Spleen (tissue), 7 donors: ENCODE measurements at regions not wholly inside any gene's neighbourhood (a gene's known extent, or its start where the extent isn't known, plus 50 kb on each side); places are given as distances from the start of the nearest gene placed in this dataset.

Experiments
- POLR2AphosphoS5 ChIP-seq, 3 donors: sonication (generic); formaldehyde crosslinking; IDR thresholded peaks; one replicate each; pipeline ENCODE4 v1.5.1; 2017; ENCODE audit warnings: antibody characterized with exemption in 3 of 3
- TF ChIP-seq, protein P1 (sequence below), 11 experiments: fragments of 200-600 bp in 7 of 11; fragments of 450-650 bp in 4 of 11; sonication (generic) in 4 of 11; IDR thresholded peaks in 8 of 11; conservative IDR thresholded peaks in 3 of 11; 1 replicate in 7 of 11; 2 replicates in 4 of 11; pipeline versions ENCODE4 v1.4.0 to v1.8.0; 2016 to 2021; ENCODE audit warnings: antibody characterized with exemption in 11 of 11, inconsistent platforms in 4 of 11, mild to moderate bottlenecking in 1 of 11
- donor health status: DM: no; HTN: no; CAD: no; lungs with moderate emphysema.
- donor health status: DM: no; HTN: no; CAD: no.
- donor health status: DM: no; HTN: no; CAD: no.

DNA sequence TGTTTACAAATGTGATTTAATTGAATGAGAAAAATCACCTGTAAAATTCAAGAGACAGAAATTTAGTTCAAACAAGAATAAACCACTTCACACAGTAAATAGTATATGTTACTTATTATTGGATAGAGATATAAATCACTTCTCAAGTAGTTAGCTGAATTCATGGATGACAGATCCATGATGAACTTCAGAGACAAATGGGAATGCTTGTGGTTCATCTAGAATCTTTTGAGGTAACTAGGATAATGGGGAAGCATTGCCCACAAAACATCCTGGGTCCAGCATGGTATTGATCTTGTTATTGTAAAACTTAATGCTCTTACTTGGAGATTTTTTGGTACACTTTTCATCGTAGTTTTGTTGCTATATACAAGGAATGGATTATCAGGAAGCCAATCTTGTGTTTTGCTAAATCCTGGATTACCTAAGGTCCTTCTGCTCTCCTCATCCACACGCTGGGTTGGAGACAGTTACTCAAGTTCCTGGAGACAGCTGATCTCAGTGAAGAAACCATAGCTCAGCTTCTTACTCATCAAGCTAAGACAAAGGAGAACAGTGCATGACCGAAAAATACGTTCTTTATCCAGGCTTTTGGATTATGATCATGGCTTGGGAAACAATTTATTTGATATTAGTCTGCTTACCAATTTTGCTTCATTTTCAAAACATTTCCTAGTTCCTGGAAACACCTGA lies 142.5 kb upstream of the PREP start:
- TF ChIP-seq, protein P1, sequence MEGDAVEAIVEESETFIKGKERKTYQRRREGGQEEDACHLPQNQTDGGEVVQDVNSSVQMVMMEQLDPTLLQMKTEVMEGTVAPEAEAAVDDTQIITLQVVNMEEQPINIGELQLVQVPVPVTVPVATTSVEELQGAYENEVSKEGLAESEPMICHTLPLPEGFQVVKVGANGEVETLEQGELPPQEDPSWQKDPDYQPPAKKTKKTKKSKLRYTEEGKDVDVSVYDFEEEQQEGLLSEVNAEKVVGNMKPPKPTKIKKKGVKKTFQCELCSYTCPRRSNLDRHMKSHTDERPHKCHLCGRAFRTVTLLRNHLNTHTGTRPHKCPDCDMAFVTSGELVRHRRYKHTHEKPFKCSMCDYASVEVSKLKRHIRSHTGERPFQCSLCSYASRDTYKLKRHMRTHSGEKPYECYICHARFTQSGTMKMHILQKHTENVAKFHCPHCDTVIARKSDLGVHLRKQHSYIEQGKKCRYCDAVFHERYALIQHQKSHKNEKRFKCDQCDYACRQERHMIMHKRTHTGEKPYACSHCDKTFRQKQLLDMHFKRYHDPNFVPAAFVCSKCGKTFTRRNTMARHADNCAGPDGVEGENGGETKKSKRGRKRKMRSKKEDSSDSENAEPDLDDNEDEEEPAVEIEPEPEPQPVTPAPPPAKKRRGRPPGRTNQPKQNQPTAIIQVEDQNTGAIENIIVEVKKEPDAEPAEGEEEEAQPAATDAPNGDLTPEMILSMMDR (IDR thresholded peaks at IDR 0.05 in 8 of 11, conservative IDR thresholded peaks at IDR 0.05 in 3 of 11), result no peak
- TF ChIP-seq POLR2AphosphoS5 (IDR thresholded peaks at IDR 0.05), result no peak
